Esophagus (tissue), 2 donors: ENCODE measurements at regions not wholly inside any gene's neighbourhood (a gene's known extent, or its start where the extent isn't known, plus 50 kb on each side); places are given as distances from the start of the nearest gene placed in this dataset.

Experiments
- H3K27ac ChIP-seq, 2 donors: one replicate each; pipeline ENCODE4 v1.5.1; 2013; ENCODE audit warnings: low read depth in 2 of 2, mild to moderate bottlenecking in 2 of 2, inconsistent platforms in 1 of 2, low read length in 1 of 2, moderate library complexity in 1 of 2
- H3K27me3 ChIP-seq, 2 donors: one replicate each; pipeline ENCODE4 v1.6.1; 2013; ENCODE audit warnings: low read length in 2 of 2, control low read depth in 1 of 2, mild to moderate bottlenecking in 1 of 2; ENCODE audit not compliant: insufficient read depth in 2 of 2, control insufficient read depth in 1 of 2
- H3K36me3 ChIP-seq, 2 donors: one replicate each; pipeline ENCODE4 v1.6.1; 2013; ENCODE audit warnings: low read length in 1 of 2; ENCODE audit not compliant: control insufficient read depth in 2 of 2, insufficient read depth in 2 of 2
- H3K4me1 ChIP-seq, 2 donors: one replicate each; pipeline ENCODE4 v1.6.1; 2013; ENCODE audit warnings: low read length in 1 of 2; ENCODE audit not compliant: control insufficient read depth in 2 of 2, insufficient read depth in 2 of 2
- H3K4me3 ChIP-seq, 2 donors: one replicate each; pipeline ENCODE4 v1.5.1; 2013; ENCODE audit warnings: low read length in 2 of 2, mild to moderate bottlenecking in 2 of 2, low read depth in 1 of 2, moderate library complexity in 1 of 2
- H3K9me3 ChIP-seq, 2 donors: one replicate each; pipeline ENCODE4 v1.6.1; 2013; ENCODE audit warnings: mild to moderate bottlenecking in 2 of 2, low read depth in 1 of 2, low read length in 1 of 2, moderate library complexity in 1 of 2; ENCODE audit not compliant: control insufficient read depth in 2 of 2, insufficient read depth in 1 of 2
- WGBS, 2 donors: extraction: QIAGEN DNeasy Blood & Tissue Kit; methylation state at CpG; one replicate each; pipeline ENCODE4 v1.1.7; 2013; 5-methylcytosine and 5-hydroxymethylcytosine counted together
- donor health status: healthy with polysubstance abuse.
- donor health status: Bipolar disorder and iron deficiency.

DNA sequence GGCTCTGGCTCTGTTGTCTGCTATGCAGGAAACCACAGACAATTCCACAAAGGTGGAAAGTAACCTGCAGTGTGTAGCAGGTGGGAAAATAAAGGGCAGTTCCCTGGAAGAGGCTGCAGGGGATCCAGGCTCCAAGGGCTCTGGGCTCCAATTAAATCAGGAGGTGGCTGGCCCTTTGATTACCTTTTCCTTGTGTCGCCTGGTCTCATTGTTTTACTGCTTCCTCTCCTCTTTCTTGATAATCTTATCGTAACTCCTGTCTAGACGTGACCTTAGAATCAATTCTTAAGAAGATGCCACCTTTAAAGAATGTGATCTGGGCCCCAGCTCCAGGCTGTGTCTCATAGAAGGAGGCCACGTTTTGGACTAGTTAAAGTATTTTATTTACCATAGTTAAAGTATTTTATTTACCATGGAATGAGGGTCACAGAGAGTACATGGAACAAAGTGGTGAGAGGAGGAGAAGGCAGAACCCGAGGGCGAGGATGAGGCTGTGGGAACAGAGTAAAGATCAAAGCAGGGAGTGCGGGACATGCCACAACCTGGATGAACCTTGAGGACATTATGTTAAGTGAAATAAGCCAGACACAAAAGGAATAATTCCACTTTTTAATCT, 237.5 kb upstream of the STT3B start:
- WGBS, 2 donors: 53% methylated on average over 7 of the region's 7 CpGs
- H3K27ac ChIP-seq: no peak overlapping the region

GRCh38 chr3:31297726-31298298, 234.9 kb upstream of the STT3B start:
- H3K4me1 ChIP-seq: no peaks in the 10 kb centered on the region
- no peaks in the 10 kb centered on the region for H3K27me3 ChIP-seq
- no peak overlapping the region for H3K4me3 ChIP-seq
- no peaks in the 10 kb centered on the region for H3K36me3 ChIP-seq
- no peak overlapping the region for H3K27ac ChIP-seq
- 85 to 91% methylated on average over 3 of the region's 3 CpGs for WGBS, 2 donors
- no peaks in the 10 kb centered on the region for H3K9me3 ChIP-seq

More for the DNA sequence above, 237.5 kb upstream of the STT3B start:
- Histone ChIP-seq H3K27me3 (no peaks in the 10 kb centered on the region), H3K36me3 (no peaks in the 10 kb centered on the region), H3K9me3 (no peaks in the 10 kb centered on the region), H3K4me1 (peaks cover 0 to 1% of the 10 kb centered on the region in 2 donors), H3K4me3 (no peak overlapping the region)

GRCh38 chr3:31300456-31301443, 232.0 kb upstream of the STT3B start:
- H3K4me1 ChIP-seq: no peaks in the 10 kb centered on the region
- no peaks in the 10 kb centered on the region for H3K36me3 ChIP-seq
- H3K4me3 ChIP-seq: no peak overlapping the region
- WGBS, 2 donors: 58 to 73% methylated on average over 2 of the region's 2 CpGs
- H3K9me3 ChIP-seq: no peaks in the 10 kb centered on the region
- H3K27me3 ChIP-seq: no peaks in the 10 kb centered on the region
- H3K27ac ChIP-seq: no peak overlapping the region

DNA sequence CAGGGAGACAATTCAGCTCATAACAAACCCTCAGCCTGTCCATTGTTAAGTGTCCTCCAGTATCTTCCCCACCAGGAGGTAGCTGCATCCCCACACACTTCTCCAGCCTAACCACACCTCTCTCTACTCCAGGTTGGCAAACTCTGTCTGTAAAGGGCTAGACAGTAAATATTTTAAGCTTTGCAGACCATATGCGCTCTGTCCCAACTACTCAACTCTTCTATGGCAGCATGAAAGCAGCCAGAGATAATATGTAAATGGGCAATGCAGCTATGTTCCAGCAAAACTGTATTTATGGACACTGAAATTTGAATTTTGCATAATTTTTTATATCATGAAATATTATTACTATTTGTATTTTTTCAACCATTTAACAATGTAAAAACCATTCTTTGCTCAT, 230.4 kb upstream of the STT3B start:
- WGBS, 2 donors: 87 to 98% methylated on average over 1 of the region's 1 CpG
- Histone ChIP-seq H3K27ac (no peak overlapping the region), H3K36me3 (no peaks in the 10 kb centered on the region), H3K4me3 (no peak overlapping the region), H3K27me3 (no peaks in the 10 kb centered on the region), H3K4me1 (no peaks in the 10 kb centered on the region), H3K9me3 (no peaks in the 10 kb centered on the region)

DNA sequence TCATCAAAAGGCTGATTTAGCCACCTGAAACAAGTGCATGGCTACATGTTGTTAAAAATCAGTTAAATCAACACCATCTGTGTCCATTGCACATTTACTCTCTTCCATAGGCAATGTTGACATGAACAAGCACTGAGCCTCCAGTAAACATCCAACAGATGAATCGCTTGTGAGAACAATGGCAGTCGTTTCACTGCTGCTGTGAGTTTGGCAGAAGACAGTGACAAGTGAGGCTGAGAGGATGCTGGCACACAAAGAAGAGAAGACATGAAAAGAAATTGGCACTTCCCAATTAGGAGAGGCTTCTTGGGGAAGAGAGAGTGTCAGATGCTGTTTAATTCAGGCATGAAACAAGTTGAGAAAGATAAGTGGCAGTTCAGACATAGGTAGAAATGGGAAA, 227.4 kb upstream of the STT3B start:
- Histone ChIP-seq H3K4me3 (no peak overlapping the region), H3K4me1 (no peaks in the 10 kb centered on the region), H3K9me3 (no peaks in the 10 kb centered on the region), H3K27ac (no peak overlapping the region), H3K36me3 (no peaks in the 10 kb centered on the region), H3K27me3 (no peaks in the 10 kb centered on the region)
- WGBS, 2 donors: 48 to 72% methylated on average over 2 of the region's 2 CpGs

DNA sequence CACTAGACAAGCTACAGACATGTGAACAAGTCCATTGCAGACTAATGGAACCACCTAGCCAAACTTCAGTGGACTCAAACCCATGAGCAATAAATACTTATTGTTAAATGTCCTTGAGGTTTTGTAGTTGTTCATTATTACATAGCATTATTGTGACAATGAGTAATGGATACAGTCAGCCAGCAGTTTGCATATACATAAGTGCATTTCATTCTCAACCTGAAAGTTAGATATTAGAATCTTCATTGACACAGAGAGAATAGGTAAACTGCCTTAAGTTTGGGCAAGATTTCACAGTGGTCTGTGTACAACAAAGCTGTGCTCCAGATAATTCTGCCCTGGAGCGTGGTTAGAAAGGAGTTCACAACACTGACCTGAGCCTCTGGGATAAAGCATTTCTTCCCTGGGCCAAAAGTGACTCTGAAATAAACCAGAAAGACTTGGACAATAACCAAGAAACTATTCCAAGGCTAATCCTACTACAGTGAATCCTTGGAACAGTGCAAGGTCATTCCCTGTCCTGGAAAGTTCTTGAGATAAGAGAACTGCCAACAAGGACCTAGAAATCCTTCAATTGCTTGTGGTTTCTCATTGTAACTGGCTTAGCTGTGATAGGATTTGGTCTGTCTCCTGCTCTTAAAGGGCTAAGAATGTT, 225.5 kb upstream of the STT3B start:
- no peaks in the 10 kb centered on the region for H3K4me1 ChIP-seq
- H3K27me3 ChIP-seq: no peaks in the 10 kb centered on the region
- no peak overlapping the region for H3K27ac ChIP-seq
- no peak overlapping the region for H3K4me3 ChIP-seq
- 50 to 56% methylated on average over 1 of the region's 1 CpG for WGBS, 2 donors
- H3K36me3 ChIP-seq: no peaks in the 10 kb centered on the region
- H3K9me3 ChIP-seq: no peaks in the 10 kb centered on the region

DNA sequence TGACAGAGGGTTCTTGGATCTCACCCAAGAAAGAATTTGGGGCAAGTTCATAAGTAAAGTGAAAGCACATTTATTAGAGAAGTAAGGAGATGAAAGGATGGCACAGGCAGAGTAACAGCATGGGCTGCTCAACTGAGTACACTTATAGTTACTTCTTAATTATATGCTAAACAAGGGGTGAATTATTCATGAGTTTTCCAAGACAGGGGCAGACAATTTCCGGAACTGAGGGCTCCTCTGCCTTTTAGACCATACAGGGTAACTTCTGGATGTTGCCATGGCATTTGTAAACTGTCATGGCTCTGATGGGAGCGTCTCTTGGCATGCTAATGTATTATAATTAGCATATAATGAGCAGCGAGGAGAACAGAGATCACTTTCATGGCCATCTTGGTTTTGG, 221.2 kb upstream of the STT3B start:
- H3K4me3 ChIP-seq: no peak overlapping the region
- H3K9me3 ChIP-seq: no peaks in the 10 kb centered on the region
- no peaks in the 10 kb centered on the region for H3K27me3 ChIP-seq
- H3K27ac ChIP-seq: no peak overlapping the region
- 83 to 93% methylated on average over 3 of the region's 3 CpGs for WGBS, 2 donors
- H3K4me1 ChIP-seq: no peaks in the 10 kb centered on the region
- no peaks in the 10 kb centered on the region for H3K36me3 ChIP-seq

DNA sequence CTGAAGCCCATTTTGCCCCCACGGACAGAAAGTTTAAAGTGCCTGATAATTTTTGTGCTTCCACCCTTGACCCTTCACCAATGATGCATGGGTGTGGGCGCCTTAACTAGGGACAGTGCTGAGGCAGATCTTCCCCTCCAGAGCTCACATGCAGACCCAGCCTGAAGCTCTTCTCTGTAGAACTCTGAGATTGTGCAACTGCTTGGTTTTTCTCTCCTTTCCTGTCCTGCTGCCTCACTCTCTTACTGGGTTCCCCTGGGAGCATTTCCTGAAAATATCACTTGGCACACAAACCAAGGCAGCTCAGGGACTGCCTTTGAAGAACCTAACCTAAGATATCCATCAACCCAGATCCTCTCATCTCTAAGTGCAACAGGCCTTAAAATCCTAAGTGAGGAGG, 220.3 kb upstream of the STT3B start:
- no peaks in the 10 kb centered on the region for H3K4me1 ChIP-seq
- H3K4me3 ChIP-seq: no peak overlapping the region
- WGBS, 2 donors: 79 to 87% methylated on average over 2 of the region's 2 CpGs
- no peaks in the 10 kb centered on the region for H3K36me3 ChIP-seq
- H3K9me3 ChIP-seq: no peaks in the 10 kb centered on the region
- H3K27me3 ChIP-seq: no peaks in the 10 kb centered on the region
- no peak overlapping the region for H3K27ac ChIP-seq

GRCh38 chr3:31314258-31314657, 218.5 kb upstream of the STT3B start:
- WGBS, 2 donors: 91 to 92% methylated on average over 2 of the region's 2 CpGs
- Histone ChIP-seq H3K4me1 (no peaks in the 10 kb centered on the region), H3K36me3 (no peaks in the 10 kb centered on the region)

More at GRCh38 chr3:31314258-31314657, 218.5 kb upstream of the STT3B start:
- Histone ChIP-seq H3K4me3 (no peak overlapping the region), H3K9me3 (no peaks in the 10 kb centered on the region), H3K27ac (no peak overlapping the region), H3K27me3 (no peaks in the 10 kb centered on the region)
